Stomach (tissue), 8 donors: ENCODE measurements at regions not wholly inside any gene's neighbourhood (a gene's known extent, or its start where the extent isn't known, plus 50 kb on each side); places are given as distances from the start of the nearest gene placed in this dataset.

Experiments used
- DNase-seq, 2 donors: peaks; one replicate each; pipeline versions ENCODE4 v3.0.0 to v3.0.0-alpha.2; 2013 to 2019
- H3K27ac ChIP-seq, 5 donors: fragments of 200-600 bp in 4 of 5; sonication (generic) in 4 of 5; one replicate each; pipeline ENCODE4 v1.5.1; 2013 to 2019; ENCODE audit warnings: mild to moderate bottlenecking in 1 of 5, moderate library complexity in 1 of 5
- H3K27me3 ChIP-seq, 3 donors: fragments of 200-600 bp; sonication (generic); one replicate each; pipeline ENCODE4 v1.5.1; 2017 to 2019; ENCODE audit warnings: mixed run types in 1 of 3
- H3K36me3 ChIP-seq, 4 donors: fragments of 200-600 bp; sonication (generic); 1 replicate in 3 of 4; 2 replicates in 1 of 4; pipeline ENCODE4 v1.5.1; 2016 to 2019
- H3K4me1 ChIP-seq, 4 donors: fragments of 200-600 bp; sonication (generic); one replicate each; pipeline ENCODE4 v1.5.1; 2016 to 2019
- H3K4me3 ChIP-seq, 4 donors: fragments of 200-600 bp; sonication (generic) in 3 of 4; one replicate each; pipeline ENCODE4 v1.5.1; 2016 to 2019; ENCODE audit warnings: mild to moderate bottlenecking in 1 of 4
- H3K9me3 ChIP-seq, 4 donors: fragments of 200-600 bp; sonication (generic); one replicate each; pipeline ENCODE4 v1.5.1; 2016 to 2019
- EP300 ChIP-seq: sonication (generic); formaldehyde crosslinking; IDR thresholded peaks from one replicate; pipeline ENCODE4 v1.6.1; 2017; ENCODE audit warnings: antibody characterized with exemption
- POLR2A ChIP-seq, 4 donors: fragments of 450-650 bp; IDR thresholded peaks; one replicate each; pipeline ENCODE4 v1.6.1; 2016; ENCODE audit warnings: antibody characterized with exemption in 4 of 4, control low read depth in 2 of 4, mild to moderate bottlenecking in 1 of 4, moderate library complexity in 1 of 4
- POLR2AphosphoS5 ChIP-seq, 3 donors: sonication (generic); formaldehyde crosslinking; IDR thresholded peaks; one replicate each; pipeline ENCODE4 v1.6.1; 2016; ENCODE audit warnings: antibody characterized with exemption in 3 of 3
- WGBS, 5 donors: extraction: QIAGEN DNeasy Blood & Tissue Kit in 3 of 5; methylation state at CpG; one replicate each; pipeline versions ENCODE4 v1.1.5 to v1.1.7; 2013 to 2018; 5-methylcytosine and 5-hydroxymethylcytosine counted together
- intact Hi-C: fragments of 100-400 bp; cut with DNase I; formaldehyde crosslinking; loops from one replicate; pipeline ENCODE4 v1.15.1; 2023; ENCODE audit warnings: low total_unique reads
- small RNA-seq, 4 donors: library from RNA; depleted of rRNA; stranded (forward); fragments of <200 nt; gene quantifications; one replicate each; pipeline ENCODE3, GENCODE V24; 2016
- TF ChIP-seq, protein P1 (sequence below), 7 experiments: fragments of 450-650 bp in 4 of 7; fragments of 200-600 bp in 3 of 7; sonication (generic) in 3 of 7; IDR thresholded peaks; one replicate each; pipeline ENCODE4 v1.5.1; 2016 to 2019; ENCODE audit warnings: antibody characterized with exemption in 7 of 7, control low read depth in 2 of 7, mild to moderate bottlenecking in 1 of 7
- donor health status: healthy with polysubstance abuse.
- donor health status: Bipolar disorder and iron deficiency.
- donor health status: healthy.

DNA sequence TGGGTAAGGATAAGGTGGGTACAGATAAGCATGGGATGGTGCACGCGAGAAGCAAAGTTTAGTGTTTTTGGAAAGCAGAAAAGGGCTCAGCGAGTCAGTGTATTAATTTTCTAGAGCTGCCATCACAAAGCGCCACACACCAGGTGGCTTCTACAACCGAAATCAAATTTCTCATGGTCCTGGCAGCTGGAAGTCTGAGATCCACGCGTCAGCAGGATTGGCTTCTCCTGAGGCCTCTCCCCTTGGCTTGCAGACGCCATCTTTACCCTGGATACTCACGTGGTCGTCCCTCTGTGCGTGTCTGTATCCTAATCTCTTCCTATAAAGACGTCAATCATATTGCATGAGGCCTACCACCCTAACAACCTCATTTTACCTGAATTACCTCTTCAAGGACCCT, 51.5 kb upstream of the USP29 start:
- no peak for DNase-seq
- 79 to 87% (median 85%) methylated on average over 12 of the region's 12 CpGs for WGBS, 5 donors
- Histone ChIP-seq H3K9me3 (peaks cover 0 to 90% (median 43%) of the 10 kb centered on the region in 4 donors), H3K4me1 (no peaks in the 10 kb centered on the region), H3K27ac (no peak overlapping the region), H3K4me3 (no peak overlapping the region), H3K36me3 (no peaks in the 10 kb centered on the region), H3K27me3 (no peaks in the 10 kb centered on the region)
- TF ChIP-seq POLR2AphosphoS5 (IDR thresholded peaks at IDR 0.05) (no peak), POLR2A (IDR thresholded peaks at IDR 0.05) (no peak), EP300 (no peak)
- intact Hi-C loops = no loop called here

DNA sequence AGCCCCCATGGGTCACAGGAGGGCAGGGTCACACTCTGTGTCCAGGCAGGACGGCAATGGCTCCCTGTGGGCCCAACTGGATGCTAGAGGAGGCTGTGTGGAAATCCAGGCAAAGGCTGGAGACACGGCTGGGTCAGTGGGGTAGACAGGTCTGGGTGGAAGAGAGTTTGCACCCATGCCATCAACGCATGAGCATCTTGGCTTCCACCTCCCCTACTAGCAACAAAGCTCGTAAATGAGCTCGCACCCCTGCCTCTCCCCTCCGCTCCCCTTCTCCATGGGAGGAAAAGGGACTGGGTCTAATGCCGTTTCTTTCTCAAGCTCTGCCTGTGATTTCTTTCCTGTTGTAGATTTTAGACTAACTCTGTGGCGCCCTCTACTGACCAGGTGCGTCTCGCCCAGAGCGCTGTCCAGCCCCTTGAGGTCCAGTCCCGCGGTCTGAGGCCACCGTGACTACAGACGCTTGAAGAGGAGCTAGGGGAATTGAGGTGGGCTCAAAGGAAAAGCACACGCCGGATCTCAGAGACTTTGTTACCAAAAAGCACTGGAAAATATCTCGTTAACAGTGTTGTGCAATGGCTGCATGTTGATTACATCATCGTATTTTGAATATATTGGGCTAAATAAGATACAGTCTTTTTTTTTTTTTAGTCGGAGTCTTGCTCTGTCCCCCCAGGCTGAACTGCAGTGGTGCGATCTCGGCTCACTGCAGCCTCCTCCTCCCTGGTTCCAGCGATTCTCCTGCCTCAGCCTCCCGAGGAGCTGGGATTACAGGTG, 50.7 kb upstream of the USP29 start:
- intact Hi-C loops = no loop called here
- Histone ChIP-seq H3K27ac (no peak overlapping the region), H3K27me3 (no peaks in the 10 kb centered on the region), H3K4me3 (no peak overlapping the region), H3K4me1 (no peaks in the 10 kb centered on the region), H3K9me3 (peaks cover 0 to 92% (median 44%) of the 10 kb centered on the region in 4 donors), H3K36me3 (no peaks in the 10 kb centered on the region)
- 37 to 41% (median 39%) methylated on average over 23 to 24 of the region's 24 CpGs for WGBS, 5 donors
- peak in 1 of 2 donors; percentile 78 for DNase-seq
- TF ChIP-seq, protein P1, sequence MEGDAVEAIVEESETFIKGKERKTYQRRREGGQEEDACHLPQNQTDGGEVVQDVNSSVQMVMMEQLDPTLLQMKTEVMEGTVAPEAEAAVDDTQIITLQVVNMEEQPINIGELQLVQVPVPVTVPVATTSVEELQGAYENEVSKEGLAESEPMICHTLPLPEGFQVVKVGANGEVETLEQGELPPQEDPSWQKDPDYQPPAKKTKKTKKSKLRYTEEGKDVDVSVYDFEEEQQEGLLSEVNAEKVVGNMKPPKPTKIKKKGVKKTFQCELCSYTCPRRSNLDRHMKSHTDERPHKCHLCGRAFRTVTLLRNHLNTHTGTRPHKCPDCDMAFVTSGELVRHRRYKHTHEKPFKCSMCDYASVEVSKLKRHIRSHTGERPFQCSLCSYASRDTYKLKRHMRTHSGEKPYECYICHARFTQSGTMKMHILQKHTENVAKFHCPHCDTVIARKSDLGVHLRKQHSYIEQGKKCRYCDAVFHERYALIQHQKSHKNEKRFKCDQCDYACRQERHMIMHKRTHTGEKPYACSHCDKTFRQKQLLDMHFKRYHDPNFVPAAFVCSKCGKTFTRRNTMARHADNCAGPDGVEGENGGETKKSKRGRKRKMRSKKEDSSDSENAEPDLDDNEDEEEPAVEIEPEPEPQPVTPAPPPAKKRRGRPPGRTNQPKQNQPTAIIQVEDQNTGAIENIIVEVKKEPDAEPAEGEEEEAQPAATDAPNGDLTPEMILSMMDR (IDR thresholded peaks at IDR 0.05) = peak in 1 of 7 experiments; percentile 14
- TF ChIP-seq POLR2A (IDR thresholded peaks at IDR 0.05) = no peak
- TF ChIP-seq POLR2AphosphoS5 (IDR thresholded peaks at IDR 0.05) = no peak

Small RNA genes lying in the stretch of these regions (small RNA-seq; reads per million reads assigned to genes)
- gene AC044792.1 = 0 reads per million in 4 donors
